GM18870 (cell line): ENCODE measurements at regions not wholly inside any gene's neighbourhood (a gene's known extent, or its start where the extent isn't known, plus 50 kb on each side); places are given as distances from the start of the nearest gene placed in this dataset.
"Not testable (repeated sequence)": the region's sequence is repeated elsewhere in the genome, so short reads cannot be mapped to it uniquely, and the experiment has no call there.

Source experiments
- ATAC-seq: cut with Tn5 transposase; IDR thresholded peaks from one replicate; pipeline ENCODE4 v1.9.1; 2021; ENCODE audit warnings: moderate library complexity; ENCODE audit not compliant: unreplicated experiment

DNA sequence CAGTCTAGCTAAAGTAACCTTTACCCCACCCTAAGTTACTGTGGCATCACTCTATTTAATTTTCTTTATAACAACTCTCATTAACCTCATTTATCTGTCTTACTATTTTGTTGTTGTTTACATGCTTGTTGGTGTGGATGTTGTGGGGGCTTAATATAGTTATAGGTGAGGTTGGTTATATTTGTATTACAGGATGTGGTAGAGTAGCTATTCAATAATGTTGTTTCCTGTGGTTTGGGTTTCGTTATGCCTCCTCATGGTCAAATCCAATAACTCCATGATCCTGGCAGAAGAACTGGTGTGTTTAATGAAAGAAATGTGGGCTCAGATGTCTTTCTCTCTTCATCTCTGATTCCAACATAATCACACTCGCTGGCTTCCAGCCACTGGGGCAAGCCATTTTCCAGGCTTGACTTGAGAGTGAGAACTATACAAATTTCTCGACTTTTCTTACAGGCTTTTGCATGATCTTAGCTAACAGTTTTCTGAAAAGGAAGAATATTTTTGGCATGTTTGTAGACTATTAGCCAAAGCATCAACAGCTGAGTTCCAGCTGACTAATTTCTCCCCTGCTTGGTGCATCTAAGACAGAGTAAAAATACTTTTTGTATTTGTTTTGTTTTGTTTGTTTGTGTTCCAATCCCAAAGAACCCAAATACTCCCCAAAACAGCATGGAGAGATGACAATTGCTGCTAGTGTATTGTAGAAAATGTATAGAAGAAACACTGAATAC lies 303.7 kb upstream of the PAPPA start:
- no peak for ATAC-seq

DNA sequence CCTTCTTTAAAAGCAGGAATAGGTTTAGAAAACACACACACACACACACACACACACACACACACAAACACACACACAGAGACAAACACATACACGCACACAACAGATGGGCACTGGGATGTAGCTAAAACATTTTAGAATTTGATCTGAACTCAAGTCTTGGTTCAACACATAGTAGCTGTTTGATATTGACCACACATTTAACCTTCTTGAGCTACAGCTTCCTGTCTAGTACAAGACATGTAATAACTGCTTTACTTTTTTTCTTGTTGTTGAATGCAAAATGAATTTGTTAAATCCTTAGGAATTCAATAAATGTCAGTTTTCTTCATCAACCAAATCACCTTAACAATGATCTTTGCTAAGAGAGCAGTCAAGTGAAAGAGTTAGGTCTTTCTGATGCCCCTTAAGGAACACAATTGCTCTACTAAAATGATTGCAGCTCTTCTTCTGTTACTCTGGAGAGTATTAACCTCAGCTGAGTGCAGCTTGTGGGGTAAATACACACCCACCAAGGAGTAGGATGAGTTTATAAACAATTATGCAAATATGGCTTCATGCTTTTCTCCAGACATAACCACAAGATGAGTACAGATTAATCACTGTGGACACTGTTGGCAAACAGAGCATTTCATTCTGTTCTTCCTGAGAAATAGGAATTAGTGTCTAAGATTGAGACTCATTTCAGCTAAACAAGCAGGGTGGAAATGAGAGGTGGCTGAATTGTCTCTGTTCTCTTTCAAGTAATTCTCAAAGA lies 302.9 kb upstream of the PAPPA start:
- ATAC-seq = no peak

DNA sequence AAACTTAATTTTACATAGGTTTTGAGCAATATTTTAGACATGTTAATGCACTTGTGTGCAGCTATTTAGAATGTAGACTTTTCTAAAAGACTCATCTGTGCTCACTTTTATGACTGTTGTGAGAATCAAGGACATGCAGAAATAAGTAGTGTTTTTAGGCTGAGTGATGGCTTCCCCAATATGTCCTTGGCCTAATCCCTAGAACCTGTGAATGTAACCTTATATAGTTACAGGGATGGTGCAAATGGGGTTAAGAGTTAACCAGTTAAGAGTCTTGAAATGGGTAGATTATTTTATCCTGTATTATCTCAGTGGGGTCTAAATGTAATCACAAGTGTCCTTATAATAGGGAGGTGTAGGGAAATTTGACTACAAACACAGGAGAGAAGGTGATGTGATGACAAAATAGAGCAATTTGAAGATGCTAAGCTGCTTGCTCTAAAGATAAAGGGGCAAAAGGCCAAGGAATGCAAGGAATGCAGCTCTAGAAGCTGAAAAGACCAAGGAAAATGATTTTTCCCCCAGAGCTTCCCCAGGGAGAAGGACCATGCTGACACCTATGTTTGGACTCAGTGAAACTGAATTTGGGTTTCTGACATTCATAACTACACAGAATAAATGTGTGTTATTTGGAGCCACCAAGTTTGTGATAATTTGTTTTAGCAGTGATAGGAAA lies 298.0 kb upstream of the PAPPA start:
- ATAC-seq = no peak

DNA sequence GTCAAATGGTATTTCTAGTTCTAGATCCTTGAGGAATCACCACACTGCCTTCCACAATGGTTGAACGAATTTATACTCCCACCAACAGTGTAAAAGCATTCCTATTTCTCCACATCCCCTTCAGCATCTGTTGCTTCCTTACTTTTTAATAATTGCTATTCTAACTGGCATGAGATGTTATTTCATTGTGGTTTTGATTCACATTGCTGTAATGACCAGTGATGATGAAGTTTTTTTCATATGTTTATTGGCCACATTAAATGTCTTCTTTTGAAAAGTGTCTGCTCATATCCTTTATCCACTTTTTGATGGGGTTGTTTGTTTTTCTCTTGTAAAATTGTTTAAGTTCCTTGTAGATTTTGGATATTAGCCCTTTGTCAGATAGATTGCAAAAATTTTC lies 295.2 kb upstream of the PAPPA start:
- not testable (repeated sequence) for ATAC-seq

DNA sequence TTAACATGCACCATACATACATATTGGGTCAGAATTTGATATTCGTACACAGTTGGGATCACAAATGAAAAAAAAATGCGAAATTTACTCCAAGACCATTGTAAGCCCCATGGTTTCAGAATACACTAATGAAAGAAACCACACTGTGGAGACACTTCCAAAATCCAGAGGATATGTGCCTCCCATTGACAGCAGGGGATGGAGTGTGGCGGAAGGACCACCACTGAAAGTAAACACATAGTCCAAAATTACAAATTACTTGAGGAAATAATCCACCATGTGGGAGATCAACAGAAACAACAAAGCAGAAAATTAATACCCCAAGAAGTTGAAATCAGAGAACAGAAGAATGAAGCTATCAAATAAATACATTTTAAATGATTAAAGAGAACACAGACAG lies 291.6 kb upstream of the PAPPA start:
- no peak for ATAC-seq

DNA sequence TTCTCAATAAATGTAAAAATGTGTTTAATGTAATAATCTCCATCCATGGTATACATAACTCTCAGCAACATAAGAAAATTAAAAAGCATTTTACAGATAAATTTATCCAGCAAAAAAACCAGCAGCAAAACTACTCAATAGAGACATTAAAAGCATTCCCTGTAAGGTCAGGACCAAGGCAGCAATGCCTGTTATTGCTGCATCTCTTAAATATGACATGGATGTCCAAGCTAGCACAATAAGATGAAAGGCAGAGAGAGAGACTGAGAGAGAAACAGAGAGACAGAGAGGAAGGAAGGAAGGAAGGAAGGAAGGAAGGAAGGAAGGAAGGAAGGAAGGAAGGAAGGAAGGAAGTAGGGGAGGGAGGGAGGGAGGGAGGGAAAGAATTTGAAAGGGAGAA lies 289.0 kb upstream of the PAPPA start:
- no peak for ATAC-seq

DNA sequence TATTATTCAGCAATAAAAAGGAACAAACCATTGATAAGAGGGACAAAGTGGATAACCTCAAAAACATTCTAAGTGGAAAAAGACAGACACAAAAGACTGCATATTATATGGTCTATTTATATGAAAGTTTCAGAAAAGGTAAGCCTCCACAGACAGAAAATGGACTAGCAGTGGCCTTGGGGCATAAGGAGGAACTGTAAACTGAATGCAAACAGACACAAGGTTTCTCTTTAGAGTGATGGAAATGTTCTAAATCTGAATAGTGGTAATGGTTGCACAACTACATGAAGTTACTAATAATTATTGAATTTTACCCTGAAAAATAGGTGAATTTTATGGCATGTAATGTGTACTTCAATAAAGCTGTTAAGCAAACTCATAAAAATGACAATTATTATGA lies 286.3 kb upstream of the PAPPA start:
- ATAC-seq = no peak

DNA sequence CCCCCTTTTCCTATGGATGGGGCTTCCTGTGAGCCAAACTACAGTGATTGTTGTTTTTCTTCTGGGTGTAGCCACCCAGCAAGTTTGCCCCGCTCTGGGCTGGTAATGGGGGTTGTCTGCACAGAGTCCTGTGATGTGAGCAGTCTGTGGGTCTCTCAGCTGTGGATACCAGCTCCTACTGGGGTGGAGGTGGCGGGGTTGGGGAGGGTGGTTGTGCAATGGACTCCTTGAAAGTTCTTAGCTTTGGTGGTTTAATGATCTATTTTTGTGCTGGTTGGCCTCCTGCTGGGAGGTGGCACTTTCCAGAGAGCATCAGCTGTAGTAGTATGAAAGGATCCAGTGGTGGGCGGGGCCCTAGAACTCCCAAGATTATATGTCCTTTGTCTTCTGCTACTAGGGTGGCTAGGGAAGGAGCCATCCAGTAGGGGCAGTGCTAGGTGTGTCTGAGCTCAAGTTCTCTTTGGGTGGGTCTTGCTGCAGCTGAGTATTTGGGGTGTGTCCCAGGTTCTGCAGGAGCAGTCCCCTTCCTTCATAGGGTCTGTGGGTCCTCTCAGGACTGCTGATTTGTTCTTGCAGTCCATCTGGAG lies 275.6 kb upstream of the PAPPA start:
- no peak for ATAC-seq

DNA sequence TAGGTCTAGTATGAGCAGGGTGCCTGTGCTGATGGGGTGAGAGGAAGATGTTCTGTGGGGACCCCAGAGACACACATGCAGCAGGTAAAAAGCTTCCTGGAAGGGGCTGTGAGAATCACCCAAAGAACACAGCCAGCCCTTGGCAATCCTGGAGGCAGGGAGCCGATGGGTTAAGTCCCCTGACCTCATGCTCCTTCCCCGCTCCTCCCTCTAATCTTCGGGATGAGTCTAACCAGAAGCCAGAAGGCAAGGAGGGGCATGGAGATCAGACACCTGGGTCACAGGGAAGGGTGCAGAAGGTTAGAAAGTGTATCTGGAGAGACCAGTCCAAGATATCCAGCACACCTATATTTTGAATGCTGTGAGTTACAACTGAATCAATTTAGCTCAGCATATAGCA lies 274.1 kb upstream of the PAPPA start:
- no peak for ATAC-seq

DNA sequence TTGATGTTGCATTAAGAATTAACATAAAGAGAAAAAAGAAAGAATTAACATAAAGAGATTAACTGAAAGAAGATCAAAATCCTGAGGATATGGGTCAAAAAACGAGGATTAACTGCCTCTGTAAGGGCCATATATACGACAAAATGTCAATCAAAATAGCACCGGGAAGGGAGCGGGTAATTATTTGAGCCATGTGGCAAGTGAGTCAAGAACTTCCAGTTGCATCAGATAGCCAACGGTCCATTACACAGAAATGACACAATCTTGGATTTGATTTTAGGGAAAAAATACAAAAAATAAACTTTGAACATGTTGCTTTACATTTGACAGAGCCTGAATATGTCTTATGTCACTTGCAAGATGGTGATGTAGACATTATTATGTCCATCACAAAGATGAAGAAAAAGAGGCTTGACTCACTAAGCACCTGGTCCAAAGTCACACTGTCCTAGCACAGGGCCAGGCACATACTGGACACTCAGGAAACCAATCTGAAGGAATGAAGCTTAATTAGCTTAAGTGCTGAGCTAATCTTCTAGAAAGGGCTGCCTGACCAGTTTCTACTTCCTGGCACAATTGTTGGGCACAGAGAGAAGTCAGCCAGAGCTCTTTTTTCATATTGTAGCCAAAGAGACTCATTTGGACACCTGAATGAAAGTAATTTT lies 273.2 kb upstream of the PAPPA start:
- no peak for ATAC-seq

DNA sequence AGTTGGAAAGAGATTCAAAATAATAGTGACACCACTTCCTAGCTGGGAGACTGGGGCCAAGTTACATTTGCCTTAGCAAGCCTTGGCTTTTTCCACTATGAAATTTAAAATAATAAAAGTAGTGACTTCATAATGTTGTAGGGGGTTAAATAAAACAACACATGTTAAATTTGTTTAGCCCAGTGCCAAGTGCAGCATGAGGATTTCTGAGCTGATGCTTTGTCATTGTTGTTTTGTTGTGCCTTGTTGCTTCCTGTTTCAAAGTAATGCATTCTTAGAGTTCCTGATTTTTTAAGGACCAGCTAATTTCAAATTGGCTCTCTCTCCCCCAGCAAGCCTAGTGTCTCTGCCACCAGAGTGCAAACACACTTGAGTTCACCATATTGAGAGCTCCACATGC lies 270.7 kb upstream of the PAPPA start:
- no peak for ATAC-seq

DNA sequence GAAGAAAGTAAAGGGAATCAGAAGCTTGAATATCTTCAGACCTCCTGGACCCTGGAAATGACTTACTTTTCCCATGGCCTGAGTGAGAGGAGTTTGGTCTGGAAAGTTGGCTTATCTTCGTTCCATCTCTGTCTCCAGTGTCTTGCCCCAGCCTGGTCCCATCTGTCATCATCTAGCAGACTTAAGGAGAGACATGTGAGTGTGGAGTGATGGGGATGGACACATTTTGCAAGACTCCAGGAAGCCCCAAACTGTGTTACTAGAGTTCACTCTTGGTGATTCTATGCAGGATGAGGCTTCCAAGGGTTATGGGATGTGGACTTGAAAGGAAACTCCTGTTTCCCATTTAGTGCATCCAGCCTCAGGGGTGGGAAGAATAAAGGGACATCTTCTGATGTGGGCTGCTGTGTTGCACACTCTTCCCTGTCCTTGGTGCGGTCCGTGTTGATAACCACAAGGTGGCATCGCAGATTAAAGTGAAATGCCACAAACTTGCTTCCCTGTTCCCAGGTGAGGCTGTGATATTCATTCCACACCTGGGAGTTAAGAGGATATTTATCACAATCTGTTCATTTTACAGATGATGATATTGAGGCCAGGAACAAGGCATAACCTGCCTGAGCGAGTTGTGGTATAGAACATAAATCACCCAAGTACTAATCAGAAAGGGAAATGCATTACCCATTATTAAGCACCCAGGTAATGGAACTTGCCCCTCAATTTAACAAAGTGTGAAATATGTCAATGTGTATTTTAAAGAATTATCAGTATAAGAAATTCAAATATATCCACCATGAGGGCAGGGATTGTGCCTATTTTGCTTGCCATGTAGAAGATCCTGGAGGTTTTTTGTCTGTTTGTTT lies 269.9 kb upstream of the PAPPA start:
- no peak for ATAC-seq

DNA sequence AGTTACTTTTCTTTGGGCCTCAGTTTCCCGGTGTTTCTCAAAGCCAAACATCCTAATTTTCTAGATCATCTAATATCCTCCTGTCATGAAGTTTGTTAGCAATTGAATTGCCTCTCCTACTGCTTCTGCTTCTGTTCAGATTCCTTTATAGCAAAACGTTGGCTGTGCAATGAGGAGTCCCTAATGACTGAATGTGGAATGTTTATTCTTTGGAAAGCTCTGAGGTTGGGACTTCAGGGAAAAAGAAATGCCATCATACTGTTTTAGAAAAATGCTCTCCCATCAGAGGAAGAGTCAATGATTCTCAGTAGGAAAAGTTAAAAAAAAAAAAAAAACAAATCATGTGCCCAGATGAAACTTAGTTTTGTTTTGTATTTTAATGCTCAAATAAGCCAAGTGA lies 268.7 kb upstream of the PAPPA start:
- ATAC-seq = no peak

DNA sequence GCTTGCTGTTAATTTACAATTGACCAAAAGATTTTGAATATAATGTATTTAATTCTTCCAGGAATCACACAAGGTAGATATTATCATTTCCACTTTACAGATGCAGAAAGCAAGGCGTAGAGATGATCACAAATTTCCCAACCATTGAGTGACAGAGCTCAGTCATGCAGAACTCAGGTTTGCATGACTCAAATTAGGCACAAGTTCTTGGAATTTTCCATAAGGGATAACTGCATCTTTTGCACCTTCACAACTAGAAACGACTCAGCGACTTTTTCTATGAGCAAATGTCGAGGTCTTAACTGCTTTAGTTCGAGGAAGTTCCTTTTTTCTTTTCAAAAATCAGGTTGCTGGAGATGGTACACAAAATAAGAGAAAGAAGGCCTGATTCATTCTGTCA lies 265.5 kb upstream of the PAPPA start:
- ATAC-seq = no peak

DNA sequence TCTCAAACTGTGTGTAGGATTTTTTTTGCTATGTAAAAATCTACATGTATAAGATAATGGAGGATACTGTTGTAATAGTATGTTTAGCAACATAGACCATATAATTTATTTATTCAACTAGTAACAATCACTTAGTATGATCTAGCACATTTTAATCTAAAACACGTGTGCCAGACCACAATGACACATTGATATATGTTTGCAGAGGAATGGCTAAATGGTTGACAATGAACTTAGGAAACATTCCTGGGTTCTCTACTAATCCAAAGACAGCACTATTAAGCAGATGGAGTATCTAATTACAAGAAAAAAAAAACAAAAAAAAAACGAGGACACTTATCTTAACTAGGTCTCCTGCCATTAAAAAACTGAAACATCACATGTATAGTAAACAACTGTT lies 261.7 kb upstream of the PAPPA start:
- ATAC-seq = no peak

DNA sequence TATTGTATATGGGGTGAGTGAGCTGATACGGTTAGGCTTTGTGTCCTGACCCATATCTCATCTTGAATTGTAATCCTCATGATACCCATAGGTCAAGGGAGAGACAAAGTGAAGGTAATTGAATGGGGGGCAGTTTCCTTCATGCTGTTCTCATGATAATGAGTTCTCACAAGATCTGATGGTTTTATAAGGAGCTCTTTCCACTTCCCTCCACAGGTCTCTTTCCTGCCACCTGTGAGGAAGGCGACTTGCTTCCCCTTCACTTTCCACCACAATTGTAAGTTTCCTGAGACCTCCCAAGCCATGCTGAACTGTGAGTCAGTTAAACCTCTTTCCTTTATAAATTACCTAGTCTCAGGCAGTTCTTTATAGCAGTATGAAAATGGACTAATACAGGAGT lies 255.1 kb upstream of the PAPPA start:
- ATAC-seq = not testable (repeated sequence)

DNA sequence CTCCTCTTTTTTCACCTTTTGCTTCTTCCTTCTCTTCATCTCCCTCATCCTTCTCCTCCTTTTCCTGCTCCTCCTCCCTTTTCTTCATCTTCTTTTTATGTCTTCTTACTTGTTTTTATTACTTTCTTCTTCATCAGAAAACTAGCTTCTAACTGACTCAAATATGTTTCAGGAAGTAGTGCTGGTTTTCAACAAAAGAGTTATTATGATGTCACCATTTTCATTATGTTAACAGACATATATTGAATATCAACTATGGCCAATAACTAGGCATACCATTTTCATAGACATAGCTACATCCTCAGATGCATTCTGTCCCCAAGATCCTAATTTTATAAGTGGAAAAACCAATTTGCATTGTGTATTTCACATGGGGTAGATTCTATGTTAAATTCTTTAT lies 252.9 kb upstream of the PAPPA start:
- no peak for ATAC-seq

DNA sequence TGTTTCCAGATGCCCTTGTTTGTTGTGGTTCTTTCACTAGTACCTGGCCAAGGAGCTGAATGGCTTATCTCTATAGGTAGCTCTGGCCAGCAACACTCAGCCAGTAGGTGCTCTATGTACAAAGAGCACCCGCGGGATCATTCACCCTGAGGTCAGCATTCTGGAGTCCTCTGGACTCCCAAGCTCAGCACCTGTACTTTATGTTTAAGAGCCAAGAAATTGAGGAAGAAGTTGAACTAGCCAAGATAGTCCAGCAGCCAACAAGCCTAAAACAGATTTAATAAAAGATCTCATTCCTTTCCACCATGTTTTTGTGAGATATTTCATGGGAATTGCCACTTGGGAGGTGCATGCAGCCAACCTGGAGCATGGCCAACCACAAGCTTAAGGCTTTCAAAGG lies 242.6 kb upstream of the PAPPA start:
- ATAC-seq = no peak

DNA sequence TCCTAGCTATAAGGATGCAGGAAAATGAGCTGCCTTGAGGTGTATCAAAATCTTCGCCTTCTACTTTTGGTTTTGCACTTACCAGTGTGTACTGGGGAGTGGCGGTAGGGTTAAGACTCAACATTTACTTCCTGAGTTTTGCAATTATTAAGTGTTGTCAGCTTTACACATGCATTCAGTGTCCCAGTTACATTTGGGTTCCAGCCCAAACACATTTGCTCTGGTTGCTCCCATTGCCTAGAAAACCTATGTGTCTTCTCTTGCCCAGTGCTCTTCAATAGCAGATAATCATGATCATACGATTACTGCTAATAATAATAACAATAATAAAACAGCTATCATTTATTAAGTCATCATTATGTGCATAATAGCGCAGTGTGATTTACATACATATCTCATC lies 241.5 kb upstream of the PAPPA start:
- no peak for ATAC-seq

DNA sequence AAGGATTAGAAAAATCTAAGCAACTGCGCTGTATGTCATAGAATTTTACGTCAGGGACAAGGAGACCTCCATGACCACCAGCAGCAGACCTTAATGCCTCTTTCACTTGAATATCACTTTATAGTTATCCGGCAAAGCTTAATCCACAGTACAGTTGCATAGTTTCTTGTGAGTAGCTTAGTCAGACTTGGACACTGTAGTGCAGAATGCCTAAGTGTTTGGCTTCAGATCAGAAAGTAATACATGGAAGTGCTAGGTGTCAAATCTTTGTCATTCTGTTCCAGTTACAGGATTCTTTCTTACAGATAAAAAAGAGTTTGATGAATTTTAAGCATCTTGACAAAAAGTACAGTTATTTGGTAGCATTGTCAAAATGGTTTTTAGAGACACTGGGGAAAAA lies 239.9 kb upstream of the PAPPA start:
- ATAC-seq = no peak
